Right lobe of liver (tissue), 6 donors: ENCODE measurements at regions not wholly inside any gene's neighbourhood (a gene's known extent, or its start where the extent isn't known, plus 50 kb on each side); places are given as distances from the start of the nearest gene placed in this dataset.
"Not testable (repeated sequence)": the region's sequence is repeated elsewhere in the genome, so short reads cannot be mapped to it uniquely, and the experiment has no call there.

Experiments used
- ATAC-seq, 4 donors: fragments of 200-7000 bp; cut with Tn5 transposase; one replicate each; pipeline ENCODE4 v1.9.1; 2020; ENCODE audit warnings: mild to moderate bottlenecking in 4 of 4, moderate library complexity in 4 of 4
- DNase-seq, 3 donors: peaks; one replicate each; pipeline ENCODE4 v3.0.0-alpha.2; 2020
- H3K27ac ChIP-seq, 3 donors: fragments of 200-600 bp; one replicate each; pipeline ENCODE4 v1.8.0; 2022
- H3K27me3 ChIP-seq, 2 donors: fragments of 200-600 bp; one replicate each; pipeline ENCODE4 v1.8.0; 2022
- H3K36me3 ChIP-seq, 4 donors: fragments of 200-600 bp; sonication (generic) in 1 of 4; one replicate each; pipeline versions ENCODE4 v1.5.1 to v1.8.0; 2017 to 2022; ENCODE audit warnings: control low read depth in 1 of 4
- H3K4me1 ChIP-seq, 4 donors: fragments of 200-600 bp; sonication (generic) in 1 of 4; one replicate each; pipeline versions ENCODE4 v1.5.1 to v1.8.0; 2017 to 2022; ENCODE audit warnings: control low read depth in 1 of 4
- H3K4me3 ChIP-seq, 3 donors: fragments of 200-600 bp; one replicate each; pipeline ENCODE4 v1.8.0; 2022
- H3K9me3 ChIP-seq, 4 donors: fragments of 200-600 bp; sonication (generic) in 1 of 4; one replicate each; pipeline versions ENCODE4 v1.5.1 to v1.8.0; 2017 to 2022; ENCODE audit warnings: control low read depth in 1 of 4
- CTCF ChIP-seq, 4 donors: fragments of 200-600 bp in 3 of 4; fragments of 450-650 bp in 1 of 4; IDR thresholded peaks; one replicate each; pipeline versions ENCODE4 v1.5.1 to v1.8.0; 2016 to 2022; ENCODE audit warnings: antibody characterized with exemption in 4 of 4, mild to moderate bottlenecking in 2 of 4
- POLR2A ChIP-seq: fragments of 450-650 bp; IDR thresholded peaks from one replicate; pipeline ENCODE4 v1.6.1; 2017; ENCODE audit warnings: antibody characterized with exemption, mild to moderate bottlenecking
- WGBS: methylation state at CpG from one replicate; pipeline ENCODE4 v1.1.6; 2018; ENCODE audit warnings: low coverage, low lambda C conversion rate; ENCODE audit not compliant: insufficient coverage; ENCODE audit errors: missing lambda C conversion rate; 5-methylcytosine and 5-hydroxymethylcytosine counted together
- intact Hi-C, 2 donors: fragments of 100-400 bp; cut with DNase I; formaldehyde crosslinking; loops; one replicate each; pipeline versions ENCODE4 v1.11.2 to v1.14.1; 2022
- donor health status: DM: no; HTN: yes; CAD: no.
- donor health status: DM: no; HTN: no; CAD: no.
- donor health status: DM: no; HTN: no; CAD: no.
- donor health status: DM: no; HTN: yes; CAD: no.
- donor health status: DM: no; HTN: yes; CAD: no.

DNA sequence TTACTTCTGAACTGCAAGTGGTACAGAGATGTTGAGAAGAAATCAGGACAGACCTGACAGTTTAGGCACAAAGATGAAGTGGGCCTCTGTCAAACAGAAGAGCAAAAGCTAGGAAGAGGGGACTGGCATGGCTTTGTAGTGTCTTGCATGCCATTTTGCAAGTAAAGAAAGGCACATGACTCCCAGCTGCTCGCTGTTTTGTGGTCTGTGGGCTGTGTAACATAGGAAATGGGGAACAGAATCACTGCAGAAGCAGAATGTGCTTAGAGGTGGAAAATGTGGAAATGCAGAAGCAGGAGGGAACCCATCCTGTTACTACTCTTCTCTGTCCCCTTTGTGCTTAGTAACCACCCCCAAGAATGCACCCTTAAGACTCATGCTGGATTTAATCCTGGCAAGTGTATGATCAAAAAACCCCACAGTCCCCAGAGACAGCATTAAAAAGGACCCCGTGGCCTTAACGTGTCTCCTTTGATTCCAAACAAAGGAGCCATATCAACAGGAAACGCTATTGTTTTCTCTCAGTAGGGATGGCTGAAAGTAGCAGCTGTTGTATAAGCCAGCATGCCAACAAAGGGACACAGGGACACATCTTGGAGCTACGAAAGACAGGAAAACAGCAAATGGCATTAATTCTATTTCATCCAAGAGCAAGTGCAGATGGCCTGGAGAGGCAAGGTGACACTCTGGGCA, 177.6 kb upstream of the GLRA2 start:
- DNase-seq (no peak), ATAC-seq (no peak)
- Histone ChIP-seq H3K27me3 (no peaks in the 10 kb centered on the region), H3K4me3 (no peak overlapping the region), H3K9me3 (peaks cover 0 to under 1% (median 0%) of the 10 kb centered on the region in 4 donors), H3K36me3 (no peaks in the 10 kb centered on the region), H3K27ac (no peak overlapping the region), H3K4me1 (no peaks in the 10 kb centered on the region)
- intact Hi-C loops: no loop called here
- no peak for TF ChIP-seq POLR2A
- TF ChIP-seq CTCF (IDR thresholded peaks at IDR 0.05): no peak
- 21% methylated on average over 5 of the region's 5 CpGs for WGBS

DNA sequence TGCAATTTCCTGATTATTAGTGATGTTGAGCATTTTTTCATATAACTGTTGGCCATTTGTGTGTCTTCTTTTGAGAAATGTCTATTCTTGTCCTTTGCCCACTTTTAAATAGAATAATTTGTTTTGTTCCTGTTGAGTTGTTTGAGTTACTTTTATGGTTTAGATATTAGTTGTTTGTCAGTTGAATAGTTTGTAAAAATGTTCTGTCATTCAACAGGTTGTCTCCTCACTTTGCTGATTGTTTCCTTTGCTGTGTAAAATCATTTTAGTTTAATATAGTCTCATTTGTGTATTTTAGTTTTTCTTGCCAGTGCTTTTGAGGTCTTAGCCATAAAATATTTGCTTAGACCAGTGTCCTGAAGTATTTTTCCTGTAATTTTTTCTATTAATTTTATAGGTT, 181.8 kb upstream of the GLRA2 start:
- DNase-seq (no peak), ATAC-seq (no peak)
- peaks cover 0 to 4% (median 0%) of the 10 kb centered on the region in 4 donors for H3K9me3 ChIP-seq
- H3K27me3 ChIP-seq: no peaks in the 10 kb centered on the region
- H3K4me3 ChIP-seq: no peak overlapping the region
- no peak for TF ChIP-seq POLR2A
- no peak for TF ChIP-seq CTCF (IDR thresholded peaks at IDR 0.05)
- intact Hi-C loops: no loop called here
- H3K4me1 ChIP-seq: no peaks in the 10 kb centered on the region
- H3K36me3 ChIP-seq: no peaks in the 10 kb centered on the region
- H3K27ac ChIP-seq: no peak overlapping the region

- Histone ChIP-seq H3K27ac (no peak overlapping the region), H3K9me3 (peaks cover 0 to 4% (median 0%) of the 10 kb centered on the region in 4 donors), H3K27me3 (no peaks in the 10 kb centered on the region), H3K4me3 (no peak overlapping the region), H3K4me1 (no peaks in the 10 kb centered on the region), H3K36me3 (no peaks in the 10 kb centered on the region)
- DNase-seq: no peak
- intact Hi-C loops: no loop called here
- peak in 2 of 4 donors; percentile 8 to 10 for TF ChIP-seq CTCF (IDR thresholded peaks at IDR 0.05)
- no peak for TF ChIP-seq POLR2A
- no peak for ATAC-seq
- 34% methylated on average over 3 of the region's 3 CpGs for WGBS
These were observed 185.0 kb upstream of the GLRA2 start for GRCh38 chrX:14344172-14344940.

GRCh38 chrX:14309431-14309830, 219.9 kb upstream of the GLRA2 start:
- Histone ChIP-seq H3K27me3 (no peaks in the 10 kb centered on the region), H3K9me3 (no peaks in the 10 kb centered on the region), H3K27ac (no peak overlapping the region), H3K36me3 (no peaks in the 10 kb centered on the region), H3K4me1 (no peaks in the 10 kb centered on the region), H3K4me3 (no peak overlapping the region)
- no peak for TF ChIP-seq CTCF (IDR thresholded peaks at IDR 0.05)
- TF ChIP-seq POLR2A: no peak
- intact Hi-C loops: no loop called here
- DNase-seq (no peak), ATAC-seq (no peak)
- 67% methylated on average over 1 of the region's 1 CpG for WGBS

DNA sequence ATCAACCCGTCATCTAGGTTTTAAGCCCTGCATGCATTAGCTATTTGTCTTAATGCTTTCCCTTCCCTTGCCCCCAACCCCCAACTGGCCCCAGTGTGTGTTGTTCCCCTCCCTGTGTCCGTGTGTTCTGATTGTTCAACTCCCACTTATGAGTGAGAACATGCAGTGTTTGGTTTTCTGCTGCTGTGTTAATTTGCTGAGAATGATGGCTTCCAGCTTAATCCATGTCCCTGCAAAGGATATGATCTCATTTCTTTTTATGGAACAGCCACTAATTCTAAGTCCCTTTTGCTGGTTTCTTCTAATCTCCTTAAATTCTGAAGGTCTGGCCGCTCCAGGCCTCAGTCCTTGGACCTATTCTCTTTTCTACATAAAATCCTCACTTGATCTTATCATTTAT, 220.4 kb upstream of the GLRA2 start:
- DNase-seq, H3K9me3 ChIP-seq, H3K27ac ChIP-seq, H3K4me1 ChIP-seq, H3K4me3 ChIP-seq, intact Hi-C loops, ATAC-seq, H3K27me3 ChIP-seq, H3K36me3 ChIP-seq: not testable (repeated sequence)
- 34% methylated on average over 3 of the region's 3 CpGs for WGBS
